Neural progenitor cell (in vitro differentiated cells): ENCODE measurements at regions not wholly inside any gene's neighbourhood (a gene's known extent, or its start where the extent isn't known, plus 50 kb on each side); places are given as distances from the start of the nearest gene placed in this dataset.

Source experiments
- CTCF ChIP-seq: fragments of 200-600 bp; sonication (generic); IDR thresholded peaks from 2 replicates; pipeline ENCODE4 v1.5.1; 2017; ENCODE audit warnings: antibody characterized with exemption, mild to moderate bottlenecking
- EZH2 ChIP-seq: fragments of 200-600 bp; sonication (generic); IDR thresholded peaks from 2 replicates; pipeline ENCODE4 v1.6.1; 2017; ENCODE audit warnings: antibody characterized with exemption, mild to moderate bottlenecking, moderate library complexity
- EZH2phosphoT487 ChIP-seq: fragments of 200-600 bp; sonication (generic); IDR thresholded peaks from 2 replicates; pipeline ENCODE4 v1.6.1; 2017; ENCODE audit warnings: antibody characterized with exemption

- TF ChIP-seq CTCF: no peak
- no peak for TF ChIP-seq EZH2
- TF ChIP-seq EZH2phosphoT487: no peak
Observed at GRCh38 chr3:80978216-80978969, 783.1 kb downstream of the GBE1 start.
